ENCODE measurements at regions not wholly inside any gene's neighbourhood (a gene's known extent, or its start where the extent isn't known, plus 50 kb on each side); places are given as distances from the start of the nearest gene placed in this dataset.

GRCh38 chr17:33582661-33583060 lies 289.6 kb upstream of the ASIC2 start:
- no peaks in the 10 kb centered on the region for H3K79me2 ChIP-seq (ENCODE audit: control insufficient read depth, insufficient read depth, low read length)
- CTCF ChIA-PET, result no interaction called here
- no TSS peak for BruUV-seq (replicated peaks)

GRCh38 chr17:33583518-33584417 lies 290.7 kb upstream of the ASIC2 start:
- Histone ChIP-seq H3K4me2 (ENCODE audit: control insufficient read depth, insufficient read depth) (no peak overlapping the region), H3K9me3 (replicated peaks; ENCODE audit: control insufficient read depth, insufficient read depth, low read length) (no peaks in the 10 kb centered on the region; the same call in 2 of the 3 replicates), H3K79me2 (ENCODE audit: control insufficient read depth, insufficient read depth, low read length) (no peaks in the 10 kb centered on the region), H3K36me3 (ENCODE audit: control insufficient read depth in 2 of 2, insufficient read depth in 2 of 2, low read length in 1 of 2) (no peaks in the 10 kb centered on the region), H4K20me1 (ENCODE audit: control insufficient read depth, insufficient read depth) (no peaks in the 10 kb centered on the region), H2AFZ (ENCODE audit: control insufficient read depth, low read depth, low read length) (no peak overlapping the region), H3K4me1 (ENCODE audit: control insufficient read depth, insufficient read depth, low read length) (no peaks in the 10 kb centered on the region), H3K9ac (ENCODE audit: control insufficient read depth, insufficient read depth, low read length) (no peak overlapping the region), H3K4me3 (no peak overlapping the region), H3K27me3 (replicated peaks in 1 of 2; ENCODE audit: control insufficient read depth in 2 of 2, insufficient read depth in 2 of 2, low read length in 1 of 2) (no peaks in the 10 kb centered on the region; a peak in 1 of 4 replicates), H3K27ac (ENCODE audit: control insufficient read depth, insufficient read depth) (no peak overlapping the region)
- RAD21 ChIA-PET (ENCODE audit: unreplicated experiment), result no interaction called here
- no peak for ATAC-seq
- CTCF ChIA-PET, result no interaction called here
- intact Hi-C loops (cut with micrococcal nuclease; ENCODE audit: unreplicated experiment), result loop anchor here (10.0 kb wide), 1 partner anchor 61 kb away; no protein-coding TSS in a partner anchor
- SMC1A ChIA-PET (ENCODE audit: uncharacterized antibody, unreplicated experiment), result interaction anchor here (1.2 kb wide), 2 partner anchors 12 to 23 kb away, joined by 3 read pairs; no protein-coding TSS in a partner anchor
- BruUV-seq (replicated peaks), result no TSS peak
- DNase-seq (ENCODE audit: low read depth, low spot score), result no peak
- TF ChIP-seq RCOR1 (conservative IDR thresholded peaks at IDR 0.05; ENCODE audit: low read depth, low read length) (no peak), NFIC (IDR thresholded peaks at IDR 0.05; ENCODE audit: low read depth, low read length) (no peak), SMAD5 (IDR thresholded peaks at IDR 0.05; ENCODE audit: low read depth) (no peak)
- 40% methylated on average over 7 of the region's 7 CpGs for WGBS (ENCODE audit: insufficient coverage, insufficient replicate concordance, low lambda C conversion rate, missing lambda C conversion rate)
- in situ Hi-C loops (cut with MboI), result no loop called here
- no peak for FAIRE-seq
- POLR2A ChIA-PET, result no interaction called here

More at GRCh38 chr17:33582661-33583060, 289.6 kb upstream of the ASIC2 start:
- no peak overlapping the region for H3K4me3 ChIP-seq
- WGBS (ENCODE audit: insufficient coverage, insufficient replicate concordance, low lambda C conversion rate, missing lambda C conversion rate), result 8% methylated on average over 2 of the region's 2 CpGs
- ATAC-seq (no peak), FAIRE-seq (no peak), DNase-seq (ENCODE audit: low read depth, low spot score) (no peak)
- H3K27me3 ChIP-seq (replicated peaks in 1 of 2; ENCODE audit: control insufficient read depth in 2 of 2, insufficient read depth in 2 of 2, low read length in 1 of 2), result no peaks in the 10 kb centered on the region; a peak in 1 of 4 replicates
- H4K20me1 ChIP-seq (ENCODE audit: control insufficient read depth, insufficient read depth), result no peaks in the 10 kb centered on the region
- no peaks in the 10 kb centered on the region for H3K36me3 ChIP-seq (ENCODE audit: control insufficient read depth in 2 of 2, insufficient read depth in 2 of 2, low read length in 1 of 2)
- no peak for TF ChIP-seq MEF2A (IDR thresholded peaks at IDR 0.05; ENCODE audit: insufficient read depth, low read depth, low read length)
- TF ChIP-seq SMAD1 (IDR thresholded peaks at IDR 0.05; ENCODE audit: low read depth, partially characterized antibody), result no peak
- TF ChIP-seq BRCA1 (IDR thresholded peaks at IDR 0.05; ENCODE audit: low read depth, low read length), result no peak
- TF ChIP-seq BCL11A (IDR thresholded peaks at IDR 0.05; ENCODE audit: low read depth, low read length), result no peak
- no peak for TF ChIP-seq CREM (IDR thresholded peaks at IDR 0.05; ENCODE audit: low read depth)
- no peaks in the 10 kb centered on the region; the same call in 2 of the 3 replicates for H3K9me3 ChIP-seq (replicated peaks; ENCODE audit: control insufficient read depth, insufficient read depth, low read length)
- ChIA-PET POLR2A (no interaction called here), RAD21 (ENCODE audit: unreplicated experiment) (no interaction called here), SMC1A (ENCODE audit: uncharacterized antibody, unreplicated experiment) (interaction anchor here (1.2 to 1.6 kb wide), 2 partner anchors 22 kb away, joined by 3 read pairs; no protein-coding TSS in a partner anchor)
- in situ Hi-C loops (cut with MboI) (no loop called here), intact Hi-C loops (cut with micrococcal nuclease; ENCODE audit: unreplicated experiment) (loop anchor here (10.0 kb wide), 1 partner anchor 62 kb away; no protein-coding TSS in a partner anchor)
- no peak overlapping the region for H3K9ac ChIP-seq (ENCODE audit: control insufficient read depth, insufficient read depth, low read length)
- no peaks in the 10 kb centered on the region for H3K4me1 ChIP-seq (ENCODE audit: control insufficient read depth, insufficient read depth, low read length)
- no peak overlapping the region for H2AFZ ChIP-seq (ENCODE audit: control insufficient read depth, low read depth, low read length)
- no peak overlapping the region for H3K27ac ChIP-seq (ENCODE audit: control insufficient read depth, insufficient read depth)
- no peak overlapping the region for H3K4me2 ChIP-seq (ENCODE audit: control insufficient read depth, insufficient read depth)

Data from GM12878 (cell line).